ENCODE measurements at regions not wholly inside any gene's neighbourhood (a gene's known extent, or its start where the extent isn't known, plus 50 kb on each side); places are given as distances from the start of the nearest gene placed in this dataset.

- no peak for TF ChIP-seq CTCF (IDR thresholded peaks at IDR 0.05)
- TF ChIP-seq TCF7L2 (IDR thresholded peaks at IDR 0.05; ENCODE audit: low read depth, low read length): no peak
- TF ChIP-seq POLR2AphosphoS5 (IDR thresholded peaks at IDR 0.05; ENCODE audit: low read depth, low read length): no peak
- intact Hi-C loops (cut with micrococcal nuclease; ENCODE audit: unreplicated experiment) (no loop called here), in situ Hi-C loops (cut with HindIII; ENCODE audit: low pct_unique_long_range_greater_than_20kb, low sequenced_read_pairs) (no loop called here)
- Histone ChIP-seq H3K27me3 (ENCODE audit: control insufficient read depth, insufficient read depth, low read length) (no peaks in the 10 kb centered on the region), H3K4me1 (ENCODE audit: control insufficient read depth, insufficient read depth, low read length) (no peaks in the 10 kb centered on the region), H3K9me3 (ENCODE audit: control insufficient read depth, insufficient read depth, low read depth, low read length) (no peaks in the 10 kb centered on the region), H3K27ac (ENCODE audit: low read length) (no peak overlapping the region), H3K36me3 (ENCODE audit: control insufficient read depth, insufficient read depth, low read length) (no peaks in the 10 kb centered on the region), H3K4me3 (ENCODE audit: low read depth in 2 of 2, low read length in 2 of 2) (no peak overlapping the region)
- POLR2A ChIA-PET: no interaction called here
- CTCF ChIA-PET: no interaction called here
- no TSS peak for BruUV-seq (replicated peaks)
- ATAC-seq: no peak
- DNase-seq (ENCODE audit: low read depth, low spot score): no peak
Observed at GRCh38 chr5:162995568-162995967, 441.8 kb upstream of the CCNG1 start.

GRCh38 chr5:162996053-162996452 lies 441.3 kb upstream of the CCNG1 start:
- CTCF ChIA-PET: no interaction called here

More at GRCh38 chr5:162996053-162996452, 441.3 kb upstream of the CCNG1 start:
- Histone ChIP-seq H3K27me3 (ENCODE audit: control insufficient read depth, insufficient read depth, low read length) (no peaks in the 10 kb centered on the region), H3K9me3 (ENCODE audit: control insufficient read depth, insufficient read depth, low read depth, low read length) (no peaks in the 10 kb centered on the region), H3K27ac (ENCODE audit: low read length) (no peak overlapping the region), H3K4me1 (ENCODE audit: control insufficient read depth, insufficient read depth, low read length) (no peaks in the 10 kb centered on the region), H3K4me3 (ENCODE audit: low read depth in 2 of 2, low read length in 2 of 2) (no peak overlapping the region), H3K36me3 (ENCODE audit: control insufficient read depth, insufficient read depth, low read length) (no peaks in the 10 kb centered on the region)
- in situ Hi-C loops (cut with HindIII; ENCODE audit: low pct_unique_long_range_greater_than_20kb, low sequenced_read_pairs) (no loop called here), intact Hi-C loops (cut with micrococcal nuclease; ENCODE audit: unreplicated experiment) (no loop called here)
- ATAC-seq (no peak), DNase-seq (ENCODE audit: low read depth, low spot score) (no peak)
- no TSS peak for BruUV-seq (replicated peaks)
- POLR2A ChIA-PET: no interaction called here
- TF ChIP-seq TCF7L2 (IDR thresholded peaks at IDR 0.05; ENCODE audit: low read depth, low read length) (no peak), SIN3A (IDR thresholded peaks at IDR 0.05; ENCODE audit: borderline replicate concordance, insufficient read depth, low read depth, low read length) (no peak), REST (IDR thresholded peaks at IDR 0.05; ENCODE audit: insufficient read depth in 1 of 2, low read depth in 2 of 2, low read length in 1 of 2) (no peak), POLR2AphosphoS5 (IDR thresholded peaks at IDR 0.05; ENCODE audit: low read depth, low read length) (no peak), CTCF (IDR thresholded peaks at IDR 0.05) (no peak)

Data from Panc1 (cell line).